Activated naive CD4-positive, alpha-beta T cell treated with anti-CD3 and anti-CD28 coated beads, Interleukin-2, amount 50 U/mL, for 16 hours (primary cell): ENCODE measurements at regions not wholly inside any gene's neighbourhood (a gene's known extent, or its start where the extent isn't known, plus 50 kb on each side); places are given as distances from the start of the nearest gene placed in this dataset.
"Not testable (repeated sequence)": the region's sequence is repeated elsewhere in the genome, so short reads cannot be mapped to it uniquely, and the experiment has no call there.

Experiments
- DNase-seq: peaks from one replicate; pipeline ENCODE4 v3.0.0-alpha.2; 2020

DNA sequence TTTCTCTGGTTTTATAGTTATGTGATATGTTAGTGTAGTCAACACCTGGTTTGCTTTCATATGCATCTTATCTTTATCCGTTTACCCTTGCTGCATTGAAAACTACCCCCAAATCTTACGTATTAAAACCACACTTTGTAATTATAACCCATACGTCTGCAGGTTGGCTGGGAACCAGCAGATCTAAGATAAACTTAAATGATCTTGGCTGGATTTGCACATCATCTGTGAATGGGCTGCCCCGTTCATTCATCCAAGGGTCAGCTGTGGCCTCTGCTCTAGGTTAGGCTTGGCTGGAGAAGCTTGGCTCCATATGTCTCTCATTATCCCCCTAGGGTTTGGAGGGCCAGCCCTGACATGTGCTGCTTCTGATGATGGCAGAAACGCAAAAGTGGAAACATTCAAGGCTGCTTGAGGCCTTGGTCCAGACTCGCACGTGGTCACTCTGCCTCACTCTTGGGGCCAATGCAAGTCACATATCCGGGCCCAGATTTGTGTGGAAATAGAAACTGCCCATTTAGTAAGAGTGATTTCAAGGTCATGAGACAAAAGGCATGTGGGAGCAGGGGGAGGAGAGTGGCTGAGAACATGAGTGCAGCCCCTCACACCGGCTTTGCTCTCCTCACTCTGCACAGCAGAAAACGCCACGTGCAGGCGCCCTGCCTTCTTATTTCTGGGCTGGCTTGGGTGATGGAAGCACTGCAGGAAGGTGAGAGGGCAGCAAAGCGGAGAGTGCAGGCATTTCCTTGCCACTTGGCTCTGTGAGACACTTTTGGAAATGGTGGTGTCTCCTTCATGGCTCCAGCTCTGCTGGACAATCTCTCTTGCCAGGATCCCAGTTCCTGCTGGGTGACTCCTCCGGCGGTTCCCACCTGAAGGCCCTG, 553.8 kb downstream of the GLRX3 start:
- no peak for DNase-seq

DNA sequence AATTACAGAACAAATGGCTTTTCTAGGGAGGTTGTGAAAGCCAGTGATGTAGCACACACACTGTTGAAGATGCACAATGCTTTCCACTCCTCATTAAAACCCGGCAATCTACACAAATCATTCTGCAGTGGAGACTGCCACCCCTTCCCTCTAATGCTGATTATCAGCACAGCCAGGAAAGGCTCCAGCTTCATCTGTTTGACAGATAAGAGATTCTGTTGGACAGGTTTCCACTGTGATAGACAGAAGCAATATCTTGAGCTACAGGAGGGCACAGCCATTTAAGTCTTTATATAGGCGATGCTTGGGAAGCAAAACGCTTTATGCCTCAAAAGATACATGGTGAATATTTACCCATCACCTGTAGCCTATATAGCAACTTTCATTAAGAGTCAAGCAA, 555.6 kb downstream of the GLRX3 start:
- no peak for DNase-seq

DNA sequence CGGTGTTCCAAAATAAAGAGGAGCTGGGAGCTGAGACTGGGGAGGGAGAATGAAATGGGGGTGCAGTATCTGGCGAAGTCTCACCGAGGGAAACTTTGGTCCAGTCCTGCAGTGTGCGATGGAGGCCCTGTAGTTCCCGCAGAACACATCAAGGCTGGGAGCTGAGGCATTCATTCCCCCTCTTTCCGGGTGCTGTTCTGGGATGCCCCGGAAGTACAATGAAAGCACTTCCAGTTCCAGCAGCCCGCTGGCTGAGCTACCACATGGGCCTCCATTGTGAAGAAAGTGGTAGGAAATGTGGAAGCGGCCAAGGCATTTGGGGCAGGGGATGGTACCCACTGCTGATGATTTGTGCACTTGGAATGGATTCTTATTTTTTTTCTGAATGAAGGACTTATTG, 560.7 kb downstream of the GLRX3 start:
- no peak for DNase-seq

DNA sequence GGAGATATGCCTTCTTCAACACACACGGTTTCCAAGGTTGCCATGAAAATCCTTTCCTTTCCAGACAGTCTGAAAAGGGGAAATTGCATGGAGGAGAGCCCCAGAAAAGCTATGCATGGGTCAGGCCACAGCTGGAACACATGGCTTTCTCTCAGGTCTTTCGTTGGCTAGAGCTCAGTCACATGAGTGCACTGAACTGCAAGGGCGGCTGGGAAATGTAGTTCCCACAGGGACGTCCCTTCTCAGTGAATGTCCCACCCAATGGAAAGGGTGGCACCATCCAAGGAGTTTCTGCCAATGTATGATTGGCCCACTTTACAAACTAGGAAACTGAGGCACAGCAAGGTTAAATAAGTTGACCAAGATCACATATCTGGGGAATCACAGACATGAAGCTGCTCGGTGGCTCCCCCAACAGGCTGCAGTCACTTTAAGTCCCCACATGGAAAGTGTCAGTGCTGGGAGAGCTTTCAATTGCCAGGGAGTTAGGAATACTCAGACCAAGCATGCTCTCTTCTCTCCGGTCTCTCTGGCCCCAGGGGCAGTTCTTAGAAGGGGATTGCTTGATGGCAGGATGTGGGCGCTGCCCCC, 571.3 kb downstream of the GLRX3 start:
- no peak for DNase-seq

DNA sequence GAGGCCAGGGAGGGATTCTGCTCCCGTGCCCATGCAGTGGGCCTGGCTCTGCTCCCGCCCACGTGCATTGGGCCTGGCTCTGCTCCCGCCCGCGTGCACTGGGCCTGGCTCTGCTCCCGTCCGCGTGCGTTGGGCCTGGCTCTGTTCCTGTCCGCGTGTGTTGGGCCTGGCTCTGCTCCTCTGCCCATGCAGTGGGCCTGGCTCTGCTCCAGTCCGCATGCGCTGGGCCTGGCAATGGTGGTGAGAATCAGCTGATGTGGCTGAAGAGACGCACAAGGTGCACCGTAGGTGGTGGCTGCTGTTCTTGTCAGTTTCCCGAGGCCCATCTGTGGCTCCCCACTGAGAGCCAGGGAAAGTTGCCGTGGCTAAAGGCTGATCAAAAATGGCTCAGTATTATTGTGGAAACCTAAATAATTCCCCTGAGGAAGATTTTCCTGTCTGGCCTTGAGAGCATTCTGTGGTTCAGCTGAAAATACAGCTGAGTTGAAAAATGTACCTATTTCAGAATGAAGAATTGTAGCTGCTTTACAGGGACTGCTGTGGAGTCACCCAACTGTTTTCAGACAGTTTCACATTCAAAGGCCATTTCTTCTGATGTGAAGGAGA, 572.4 kb downstream of the GLRX3 start:
- DNase-seq = no peak

DNA sequence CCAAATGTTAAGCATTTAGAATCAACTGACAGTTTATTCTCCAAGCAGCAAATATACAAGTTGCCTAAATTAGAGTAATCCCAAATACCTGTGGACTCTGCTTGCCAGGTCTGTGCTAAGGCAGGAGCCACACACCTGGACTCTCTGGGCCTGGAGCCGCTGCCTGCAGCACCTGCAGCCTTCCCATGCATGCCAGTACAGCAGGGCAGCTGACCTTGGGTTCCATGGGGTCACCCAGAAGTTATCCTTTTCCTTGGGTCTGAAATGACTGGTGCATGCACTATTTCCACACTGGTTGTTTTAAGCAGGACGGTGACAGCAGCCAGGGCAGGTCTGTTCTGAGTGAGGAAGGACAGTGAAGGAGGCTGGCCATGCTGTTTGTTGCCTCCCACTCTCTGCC, 573.2 kb downstream of the GLRX3 start:
- DNase-seq = no peak

DNA sequence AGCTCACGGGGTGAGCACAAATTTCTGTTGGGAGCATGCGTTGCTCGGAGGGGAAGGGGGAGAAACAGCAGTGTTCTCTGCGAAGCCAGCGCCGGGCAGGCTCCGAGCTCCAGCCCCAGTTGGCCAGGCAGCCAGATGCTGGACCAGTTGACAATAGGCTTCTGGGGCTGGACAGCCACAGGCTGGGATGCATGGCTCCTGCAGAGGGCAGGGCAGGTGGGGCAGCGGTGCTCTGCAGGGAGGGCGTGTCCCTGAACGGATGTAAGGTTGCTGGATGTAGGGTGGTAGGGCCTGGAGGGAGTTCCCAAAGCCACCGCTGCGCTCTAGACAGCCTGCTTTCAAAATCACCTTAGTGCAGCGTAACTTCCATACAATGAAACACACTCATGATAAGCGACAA, 574.9 kb downstream of the GLRX3 start:
- DNase-seq = no peak

DNA sequence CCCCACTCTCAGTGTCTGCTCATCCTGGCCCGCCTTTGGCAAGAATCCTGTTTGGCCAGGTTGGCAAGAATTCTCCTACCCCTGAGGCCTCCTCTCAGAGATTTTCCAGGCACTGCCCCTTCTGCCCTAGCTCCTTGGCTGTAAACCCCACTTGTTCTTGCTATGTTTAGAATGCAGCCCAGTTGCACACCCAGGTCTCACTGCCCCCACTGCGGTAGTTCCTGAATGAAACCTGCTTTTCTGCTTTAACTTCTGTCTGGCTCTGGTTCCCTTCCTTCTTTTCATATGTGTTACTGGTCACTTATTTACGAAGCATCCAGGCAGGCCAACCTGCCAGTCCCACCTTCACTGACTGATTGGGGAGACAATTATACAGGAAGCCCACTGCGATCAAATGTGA, 576.9 kb downstream of the GLRX3 start:
- DNase-seq = no peak

DNA sequence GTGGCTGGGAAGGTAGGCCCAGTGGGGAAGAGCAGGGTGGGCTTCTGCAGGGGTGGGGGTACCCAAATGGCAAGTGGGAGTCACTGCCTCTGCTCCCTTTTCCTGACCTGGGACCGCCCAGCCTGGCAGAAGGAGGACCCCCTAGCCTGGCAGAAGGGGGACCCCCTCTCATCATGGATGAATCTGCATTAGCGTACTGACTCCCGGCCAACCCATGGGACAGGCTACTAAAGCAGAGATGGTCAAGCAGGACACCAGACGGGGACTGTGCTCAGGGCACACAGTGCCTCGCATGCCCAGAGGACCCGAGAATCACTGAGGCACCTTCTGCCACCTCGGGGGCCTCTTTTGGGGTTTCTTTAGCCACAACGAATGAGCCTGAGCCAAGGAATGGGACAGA, 577.5 kb downstream of the GLRX3 start:
- no peak for DNase-seq

DNA sequence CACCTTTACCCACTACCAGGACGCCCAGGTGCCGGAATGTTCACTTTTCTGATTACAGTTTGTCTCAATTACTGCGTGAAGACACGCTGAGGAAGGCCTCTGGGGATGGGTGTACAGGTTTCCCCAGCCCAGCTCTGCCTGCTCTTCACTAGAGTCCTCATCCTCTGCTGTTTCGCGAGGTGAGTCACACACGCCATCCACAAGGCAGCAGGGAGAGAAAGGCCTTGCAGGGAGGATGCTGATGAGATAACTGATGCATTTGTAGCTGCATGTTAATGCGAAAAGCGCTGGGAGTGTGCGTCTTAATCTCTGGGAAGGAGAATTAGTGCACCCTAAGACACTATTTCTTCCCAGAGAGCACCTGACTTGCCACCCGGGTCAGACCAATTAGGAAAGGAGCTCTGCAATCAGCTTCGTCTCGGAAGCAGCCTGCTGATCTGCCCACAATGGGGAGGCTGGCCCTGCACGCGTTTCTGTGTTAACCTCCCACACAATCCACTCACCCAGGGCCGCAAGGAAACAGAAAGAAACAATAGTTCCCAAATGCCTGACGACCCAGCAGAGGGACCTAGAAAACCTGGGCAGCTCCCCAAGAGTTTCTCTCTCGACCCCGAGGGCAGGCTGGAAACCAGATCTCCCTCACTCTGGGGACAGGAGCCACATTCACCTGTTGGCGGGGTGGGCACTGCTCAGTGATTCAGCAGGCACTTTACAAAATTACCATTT, 578.7 kb downstream of the GLRX3 start:
- no peak for DNase-seq

DNA sequence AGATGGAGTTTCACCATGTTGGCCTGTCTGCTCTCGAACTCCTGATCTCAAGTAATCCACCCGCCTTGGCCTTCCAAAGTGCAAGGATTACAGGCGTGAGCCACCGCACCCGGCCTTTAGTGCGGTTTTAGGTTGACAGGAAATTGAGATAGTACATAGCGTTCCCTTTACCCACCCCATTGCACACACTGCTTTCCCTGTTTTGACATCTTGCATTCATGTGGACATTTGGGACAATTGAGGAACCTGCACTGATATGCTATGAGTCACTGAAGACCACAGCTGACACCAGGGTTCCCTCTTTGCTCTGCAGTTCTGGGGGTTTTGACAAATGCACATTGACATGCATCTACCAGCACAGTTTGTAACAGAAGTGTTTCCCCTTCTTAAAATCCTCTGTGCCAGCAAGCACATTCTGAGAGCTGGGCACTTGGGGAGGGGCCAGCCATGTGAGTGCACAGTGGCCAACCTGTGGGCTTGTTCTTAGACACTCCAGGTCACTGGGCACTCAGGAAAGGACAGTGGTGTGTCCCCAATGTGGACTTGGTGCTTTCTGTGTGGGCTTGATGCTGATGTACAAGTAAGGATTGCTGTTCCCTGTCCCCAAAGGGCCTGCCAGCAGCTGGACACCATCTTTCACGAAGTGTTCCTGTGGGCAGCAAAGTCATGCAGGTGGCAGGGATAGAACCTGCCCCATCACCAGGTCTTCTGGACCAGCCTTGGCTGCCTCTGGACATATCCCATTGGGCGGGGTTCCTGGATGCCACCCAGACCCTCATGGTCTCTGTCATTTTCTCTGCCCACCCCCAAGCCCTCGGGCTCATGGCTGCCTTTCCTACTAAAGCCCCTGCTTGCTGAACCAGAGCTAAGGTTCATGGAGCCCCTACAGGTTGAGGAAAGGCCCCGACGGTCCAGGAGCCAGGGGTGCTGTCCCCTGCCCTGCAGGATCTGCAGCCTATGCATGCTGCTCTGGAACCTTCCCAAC, 579.8 kb downstream of the GLRX3 start:
- no peak for DNase-seq

DNA sequence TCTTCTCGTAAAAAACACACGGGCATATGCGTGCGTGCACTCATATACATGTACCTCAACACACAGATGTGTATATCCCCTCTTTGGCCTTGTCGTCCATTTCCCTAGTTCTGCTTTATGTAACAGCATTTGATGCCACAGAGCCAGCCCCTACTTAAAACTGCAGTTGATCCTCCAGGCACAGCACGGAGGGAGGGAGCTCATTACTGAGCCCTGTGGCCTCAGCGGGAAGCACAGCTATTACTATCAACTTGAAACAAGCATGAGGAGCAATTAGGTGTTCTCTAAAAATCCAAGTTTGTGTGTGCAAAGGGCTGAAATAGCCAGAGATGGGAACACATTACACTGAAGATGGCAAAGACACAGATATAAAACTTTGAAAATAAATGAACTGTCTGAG, 580.9 kb downstream of the GLRX3 start:
- DNase-seq = no peak

DNA sequence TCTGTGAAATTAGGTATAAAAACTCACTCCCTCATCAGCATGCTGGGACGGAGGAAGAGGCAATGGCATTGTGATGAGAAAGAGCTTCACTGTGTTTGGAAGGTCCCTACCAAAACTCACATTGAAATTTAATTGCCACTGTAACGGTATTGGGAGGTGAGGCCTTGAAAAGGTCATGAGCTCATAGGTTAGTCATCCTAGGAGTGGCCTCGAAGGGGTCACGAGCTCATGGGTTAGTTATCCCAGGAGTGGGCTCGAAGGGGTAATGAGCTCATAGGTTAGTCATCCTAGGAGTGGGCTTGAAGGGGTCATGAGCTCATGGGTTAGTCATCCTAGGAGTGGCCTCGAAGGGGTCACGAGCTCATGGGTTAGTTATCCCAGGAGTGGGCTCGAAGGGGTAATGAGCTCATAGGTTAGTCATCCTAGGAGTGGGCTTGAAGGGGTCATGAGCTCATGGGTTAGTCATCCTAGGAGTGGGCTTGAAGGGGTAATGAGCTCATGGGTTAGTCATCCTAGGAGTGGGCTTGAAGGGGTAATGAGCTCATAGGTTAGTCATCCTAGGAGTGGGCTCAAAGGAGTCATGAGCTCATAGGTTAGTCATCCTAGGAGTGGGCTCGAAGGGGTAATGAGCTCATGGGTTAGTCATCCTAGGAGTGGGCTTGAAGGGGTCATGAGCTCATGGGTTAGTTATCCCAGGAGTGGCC, 582.7 kb downstream of the GLRX3 start:
- not testable (repeated sequence) for DNase-seq

DNA sequence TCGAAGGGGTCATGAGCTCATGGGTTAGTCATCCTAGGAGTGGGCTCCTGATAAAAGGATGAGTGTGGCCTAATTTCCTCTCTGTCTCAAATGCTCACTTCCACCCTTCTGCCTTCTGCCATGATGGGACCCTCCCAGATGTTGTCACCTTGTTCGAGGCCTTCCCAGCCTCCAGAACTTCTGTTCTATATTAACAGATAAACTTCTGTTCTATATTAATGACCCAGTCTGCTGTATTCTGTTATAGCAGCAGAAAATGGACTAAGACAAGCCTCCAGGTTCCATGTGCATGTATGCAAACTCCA, 583.2 kb downstream of the GLRX3 start:
- no peak for DNase-seq

DNA sequence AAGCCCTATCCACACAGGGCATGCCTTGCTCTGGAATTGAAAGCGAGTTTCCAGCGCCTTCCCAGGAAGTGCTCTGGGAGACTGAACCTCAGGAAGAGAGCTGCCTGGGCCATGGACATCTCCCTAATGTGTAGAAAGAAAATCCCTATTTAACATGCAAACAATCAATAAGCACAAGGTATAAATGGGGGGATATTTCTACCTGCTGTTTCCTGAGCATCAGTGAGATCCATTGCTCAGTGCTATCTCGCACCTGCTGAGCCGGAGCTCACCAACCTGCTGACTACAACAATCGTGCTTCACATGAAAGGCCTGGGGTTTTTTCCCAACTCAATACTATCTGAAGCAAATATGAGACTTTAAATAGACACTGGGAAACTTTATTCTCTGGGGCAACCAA, 584.0 kb downstream of the GLRX3 start:
- no peak for DNase-seq

DNA sequence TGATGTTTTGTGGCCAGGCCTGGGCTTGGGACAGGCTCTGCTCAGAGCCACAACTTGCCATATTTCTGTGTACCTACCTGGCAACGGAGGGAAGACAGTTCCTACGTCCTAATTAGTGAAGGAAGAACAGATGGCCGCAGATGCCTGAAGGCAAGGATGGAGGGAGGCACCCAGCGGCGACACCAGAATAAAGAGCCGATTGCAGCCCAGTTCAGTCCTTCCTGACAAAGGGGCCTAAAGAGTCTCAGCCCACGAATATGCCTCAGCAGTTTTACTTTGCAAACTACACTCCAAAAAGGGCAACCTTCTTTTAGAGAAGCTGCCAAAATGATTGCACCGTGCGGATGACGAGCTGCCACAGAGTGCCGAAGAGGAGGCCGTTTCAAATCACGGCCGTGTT, 585.8 kb downstream of the GLRX3 start:
- no peak for DNase-seq

DNA sequence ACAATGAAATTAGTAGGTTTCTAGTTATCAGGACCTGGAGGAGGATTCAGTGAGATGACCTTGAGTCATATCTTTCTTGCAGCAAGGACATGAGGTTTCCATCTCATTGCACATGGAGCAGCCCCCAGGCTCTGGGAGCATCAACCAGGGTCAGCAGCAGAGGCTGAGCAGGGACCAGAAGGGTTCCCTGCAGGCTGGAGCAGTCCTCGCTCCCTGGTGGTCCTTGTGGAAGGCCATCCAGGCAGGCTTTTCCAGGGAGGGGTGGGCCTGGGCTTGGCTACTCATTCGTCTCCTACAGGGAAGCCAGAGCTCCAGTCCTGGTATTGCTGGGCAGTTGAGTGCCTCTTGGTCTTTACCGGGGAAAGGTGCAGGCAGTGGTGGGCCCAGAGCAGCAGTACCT, 587.5 kb downstream of the GLRX3 start:
- DNase-seq = no peak

DNA sequence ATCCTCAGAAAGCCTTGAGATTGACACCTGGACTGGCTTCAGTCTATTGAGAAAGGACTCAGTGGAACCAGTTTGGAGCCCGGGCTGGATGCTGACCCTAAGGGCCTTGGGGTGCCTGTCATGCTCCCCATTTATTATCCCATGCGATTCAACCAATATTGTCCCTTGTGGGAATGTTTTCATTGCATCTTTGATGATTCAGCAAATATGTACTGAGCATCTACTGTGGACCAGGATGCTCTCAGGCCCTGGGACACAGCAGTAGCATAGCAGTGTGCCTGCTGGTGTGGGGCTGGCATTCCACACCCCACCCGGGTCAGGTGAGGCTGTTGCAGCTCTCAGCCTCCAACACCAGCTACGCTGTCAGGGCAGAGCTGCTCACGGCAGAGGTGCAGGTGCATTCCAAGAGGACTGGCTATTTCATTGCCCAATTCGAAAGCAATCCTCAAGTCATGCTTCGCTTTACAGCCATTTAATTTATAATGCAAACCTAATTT, 586.0 kb downstream of the TCERG1L start:
- no peak for DNase-seq

DNA sequence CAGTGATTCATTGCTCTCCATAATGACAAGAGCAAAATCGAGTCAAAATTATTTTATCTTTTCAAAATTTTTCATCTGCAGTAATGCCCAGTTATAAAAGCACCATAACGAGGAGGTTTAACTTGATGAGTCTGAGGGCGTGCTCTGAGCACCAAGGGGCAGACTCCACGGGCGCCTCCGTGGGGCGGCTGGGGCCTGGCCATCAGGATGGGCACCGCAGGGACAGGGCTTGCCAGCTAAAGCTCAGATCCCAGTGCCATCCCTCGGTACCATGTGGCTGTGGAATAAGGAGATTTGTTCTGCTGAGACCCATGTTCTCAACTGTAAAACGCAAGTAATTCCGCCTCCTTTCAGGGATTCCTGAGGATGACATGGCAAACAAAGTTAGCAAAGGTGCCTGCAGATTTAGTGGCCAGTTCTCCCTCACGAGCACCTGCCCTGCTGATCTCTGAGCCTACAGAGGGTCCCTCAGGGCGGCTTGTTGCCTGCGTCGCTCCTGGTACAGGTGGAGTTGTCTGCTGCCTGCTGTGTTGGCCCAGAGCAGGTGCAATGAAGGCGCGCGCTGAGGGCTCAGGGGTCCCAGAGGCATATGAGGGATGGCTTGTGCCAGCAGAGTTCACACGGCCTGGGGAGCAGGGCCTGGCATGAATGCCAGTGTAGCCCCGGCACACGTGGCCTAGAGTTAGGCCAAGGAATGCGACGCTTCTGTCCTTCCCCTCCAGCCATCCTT, 584.4 kb downstream of the TCERG1L start:
- no peak for DNase-seq

DNA sequence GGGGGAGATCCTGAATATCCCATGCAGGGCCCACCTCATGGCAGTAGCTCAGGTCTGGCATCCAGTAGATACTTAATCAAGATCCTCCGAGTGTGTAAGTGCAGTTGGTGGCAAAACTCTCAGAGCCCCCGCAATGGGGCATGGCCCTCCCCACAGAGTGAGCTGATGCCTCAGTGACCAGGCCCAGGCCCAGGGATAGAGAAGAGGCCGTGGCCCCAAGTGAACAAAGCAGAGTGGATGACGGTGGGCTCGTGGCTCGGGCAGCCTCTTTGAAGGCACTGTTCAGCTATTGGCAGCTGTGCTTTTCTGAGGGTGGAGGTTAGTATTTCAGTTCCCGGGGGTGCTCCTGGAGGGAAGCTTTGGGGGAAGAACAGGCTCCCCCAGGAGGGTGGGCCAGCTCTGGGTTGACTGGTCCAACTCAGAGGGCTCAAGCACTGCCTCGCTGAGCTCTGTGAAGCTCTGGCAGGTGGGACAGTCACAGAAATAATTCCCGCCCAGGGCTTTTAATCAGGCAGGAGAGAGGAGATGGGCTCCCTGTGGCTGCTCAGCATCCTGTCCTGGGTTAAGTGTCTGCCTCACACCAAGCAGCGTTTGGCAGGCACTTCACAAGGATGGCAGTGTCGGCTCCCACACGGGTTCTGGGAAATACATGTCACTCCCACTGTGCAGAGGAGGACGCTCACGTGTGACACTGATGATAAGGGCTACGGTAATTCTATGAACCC, 583.6 kb downstream of the TCERG1L start:
- no peak for DNase-seq
